RWPE2 (cell line): ENCODE measurements at regions not wholly inside any gene's neighbourhood (a gene's known extent, or its start where the extent isn't known, plus 50 kb on each side); places are given as distances from the start of the nearest gene placed in this dataset.

Experiments used
- ATAC-seq: fragments of 200-7000 bp; cut with Tn5 transposase; 3 replicates; pipeline ENCODE4 v1.9.1; 2021; ENCODE audit warnings: low read depth
- DNase-seq: peaks from one replicate; pipeline ENCODE4 v3.0.0-alpha.2; 2020; ENCODE audit warnings: low spot score
- H3K27ac ChIP-seq: fragments of 450-650 bp; 2 replicates; pipeline ENCODE4 v1.5.1; 2017; ENCODE audit warnings: mild to moderate bottlenecking; ENCODE audit not compliant: poor library complexity, severe bottlenecking
- H3K27me3 ChIP-seq: fragments of 250-450 bp; sonication (Bioruptor Pico); 2 replicates; pipeline ENCODE4 v1.5.1; 2021; ENCODE audit warnings: mild to moderate bottlenecking, moderate library complexity; ENCODE audit not compliant: insufficient read depth, poor library complexity, severe bottlenecking
- H3K36me3 ChIP-seq: fragments of 250-450 bp; sonication (Bioruptor Pico); 2 replicates; pipeline ENCODE4 v1.5.1; 2020; ENCODE audit warnings: low read depth, mild to moderate bottlenecking, moderate library complexity
- H3K4me1 ChIP-seq: fragments of 250-450 bp; sonication (Bioruptor Pico); 2 replicates; pipeline ENCODE4 v1.5.1; 2021; ENCODE audit warnings: mild to moderate bottlenecking, moderate library complexity; ENCODE audit not compliant: insufficient read depth, poor library complexity, severe bottlenecking
- H3K4me3 ChIP-seq: fragments of 250-450 bp; sonication (Bioruptor Pico); 2 replicates; pipeline ENCODE4 v1.5.1; 2021; ENCODE audit warnings: mild to moderate bottlenecking, moderate library complexity; ENCODE audit not compliant: severe bottlenecking
- H3K9me3 ChIP-seq: fragments of 250-450 bp; sonication (Bioruptor Pico); 2 replicates; pipeline ENCODE4 v1.5.1; 2021; ENCODE audit warnings: mild to moderate bottlenecking, moderate library complexity; ENCODE audit not compliant: severe bottlenecking
- TF ChIP-seq, protein P1 (sequence below): fragments of 450-650 bp; IDR thresholded peaks from one replicate; pipeline ENCODE4 v1.5.1; 2017; ENCODE audit warnings: mild to moderate bottlenecking, moderate library complexity; ENCODE audit not compliant: poor library complexity, severe bottlenecking

DNA sequence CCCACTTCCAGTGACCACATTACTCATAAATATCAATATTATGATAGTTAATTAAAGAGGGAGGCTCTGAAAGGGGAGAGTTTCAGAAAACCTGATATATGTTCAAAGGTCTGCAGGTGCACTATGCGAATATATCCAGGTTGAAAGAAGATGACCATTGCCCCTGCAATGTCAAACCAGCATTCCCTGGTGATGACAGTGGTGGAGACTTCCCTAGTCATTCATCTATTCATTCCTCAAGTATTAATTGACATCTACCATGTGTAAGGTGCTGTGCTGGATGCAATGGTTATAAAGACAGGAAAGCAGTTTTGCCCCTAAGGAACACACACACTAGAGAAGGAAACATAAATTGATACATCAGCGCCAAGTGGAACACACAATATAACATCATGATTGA, 588.3 kb upstream of the KCNMB2 start:
- Histone ChIP-seq H3K4me3 (no peak overlapping the region), H3K9me3 (no peaks in the 10 kb centered on the region), H3K27me3 (no peaks in the 10 kb centered on the region), H3K27ac (no peak overlapping the region), H3K36me3 (no peaks in the 10 kb centered on the region), H3K4me1 (no peaks in the 10 kb centered on the region)
- TF ChIP-seq, protein P1, sequence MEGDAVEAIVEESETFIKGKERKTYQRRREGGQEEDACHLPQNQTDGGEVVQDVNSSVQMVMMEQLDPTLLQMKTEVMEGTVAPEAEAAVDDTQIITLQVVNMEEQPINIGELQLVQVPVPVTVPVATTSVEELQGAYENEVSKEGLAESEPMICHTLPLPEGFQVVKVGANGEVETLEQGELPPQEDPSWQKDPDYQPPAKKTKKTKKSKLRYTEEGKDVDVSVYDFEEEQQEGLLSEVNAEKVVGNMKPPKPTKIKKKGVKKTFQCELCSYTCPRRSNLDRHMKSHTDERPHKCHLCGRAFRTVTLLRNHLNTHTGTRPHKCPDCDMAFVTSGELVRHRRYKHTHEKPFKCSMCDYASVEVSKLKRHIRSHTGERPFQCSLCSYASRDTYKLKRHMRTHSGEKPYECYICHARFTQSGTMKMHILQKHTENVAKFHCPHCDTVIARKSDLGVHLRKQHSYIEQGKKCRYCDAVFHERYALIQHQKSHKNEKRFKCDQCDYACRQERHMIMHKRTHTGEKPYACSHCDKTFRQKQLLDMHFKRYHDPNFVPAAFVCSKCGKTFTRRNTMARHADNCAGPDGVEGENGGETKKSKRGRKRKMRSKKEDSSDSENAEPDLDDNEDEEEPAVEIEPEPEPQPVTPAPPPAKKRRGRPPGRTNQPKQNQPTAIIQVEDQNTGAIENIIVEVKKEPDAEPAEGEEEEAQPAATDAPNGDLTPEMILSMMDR, result no peak
- DNase-seq (no peak), ATAC-seq (no peak)

DNA sequence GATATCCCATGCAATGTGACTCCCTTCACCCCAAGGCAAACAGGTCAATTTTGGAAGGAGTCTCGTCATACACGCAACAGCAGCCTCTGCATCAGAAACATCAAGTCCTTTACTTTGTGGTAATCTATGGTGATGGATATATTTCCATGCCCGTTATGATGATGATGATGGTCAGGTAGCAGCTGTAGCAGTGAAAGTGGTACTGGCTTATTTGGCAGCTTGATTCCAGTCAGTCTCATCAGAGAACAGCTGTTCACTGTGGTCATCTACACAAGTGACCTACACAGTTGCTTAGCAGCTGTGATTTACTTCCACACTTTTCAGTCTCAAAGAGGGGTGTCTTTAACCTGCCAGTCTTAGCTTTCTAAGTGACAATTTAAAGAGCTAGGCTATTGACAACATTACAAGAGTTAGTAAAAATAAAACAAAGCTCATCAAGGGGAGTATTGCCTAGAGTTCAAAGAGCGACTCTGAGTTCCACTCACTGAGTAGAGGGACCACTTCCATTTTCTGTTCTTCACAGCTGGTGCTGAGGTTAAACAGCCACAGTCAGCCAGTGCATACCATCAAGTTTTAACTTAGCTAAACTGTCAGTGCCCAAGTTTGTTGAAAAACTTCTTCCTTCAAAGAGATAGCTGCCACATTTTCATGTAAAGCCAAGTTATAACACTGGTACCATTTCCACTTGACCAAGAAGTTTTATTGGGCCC, 587.4 kb upstream of the KCNMB2 start:
- no peak overlapping the region for H3K27ac ChIP-seq
- ATAC-seq, result no peak

DNA sequence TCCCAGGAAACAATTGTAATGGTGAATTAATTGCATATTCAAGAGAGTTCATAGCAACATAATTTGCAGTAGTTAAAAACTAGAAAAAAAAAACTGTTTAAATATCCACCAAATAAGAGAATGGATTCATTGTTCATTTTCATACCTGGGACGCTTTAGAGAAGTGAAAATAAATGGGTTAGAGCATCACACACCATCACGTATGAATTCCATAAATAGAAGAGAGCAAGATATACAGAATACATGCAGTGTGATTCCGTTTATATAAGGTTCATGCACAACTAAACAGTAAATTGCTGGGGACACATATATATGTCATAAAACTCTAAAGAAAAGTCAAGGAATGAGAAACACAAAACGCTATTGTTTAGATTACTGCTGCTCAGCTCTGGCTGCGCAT, 577.0 kb upstream of the KCNMB2 start:
- H3K4me3 ChIP-seq, result no peak overlapping the region
- TF ChIP-seq, protein P1, result no peak
- no peaks in the 10 kb centered on the region for H3K36me3 ChIP-seq
- no peak for ATAC-seq
- no peak overlapping the region for H3K27ac ChIP-seq
- no peaks in the 10 kb centered on the region for H3K4me1 ChIP-seq
- H3K27me3 ChIP-seq, result no peaks in the 10 kb centered on the region
- DNase-seq, result no peak
- H3K9me3 ChIP-seq, result no peaks in the 10 kb centered on the region

More for the DNA sequence above, 587.4 kb upstream of the KCNMB2 start:
- H3K4me1 ChIP-seq, result no peaks in the 10 kb centered on the region
- H3K9me3 ChIP-seq, result no peaks in the 10 kb centered on the region
- no peaks in the 10 kb centered on the region for H3K27me3 ChIP-seq
- no peaks in the 10 kb centered on the region for H3K36me3 ChIP-seq
- TF ChIP-seq, protein P1, result no peak
- DNase-seq, result no peak
- no peak overlapping the region for H3K4me3 ChIP-seq

DNA sequence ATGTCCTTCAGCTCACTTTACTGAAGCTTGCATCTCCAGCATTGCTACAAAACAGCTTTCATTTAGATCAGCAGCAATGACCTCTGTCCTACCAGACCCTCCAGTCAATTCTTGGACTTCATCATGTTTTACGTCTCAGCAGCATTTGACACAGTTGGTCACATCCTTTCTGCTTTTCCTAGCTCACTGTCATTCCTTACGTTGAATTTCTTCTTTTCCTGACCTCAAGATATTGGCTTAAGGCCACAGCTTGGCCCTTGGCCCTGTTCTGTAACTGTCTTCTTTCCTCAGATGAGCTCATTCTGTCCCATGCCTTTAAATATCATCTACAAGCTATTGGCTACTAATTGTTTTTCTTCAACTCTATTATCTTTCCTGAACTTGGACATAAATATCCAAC, 576.2 kb upstream of the KCNMB2 start:
- Histone ChIP-seq H3K27me3 (no peaks in the 10 kb centered on the region), H3K4me1 (no peaks in the 10 kb centered on the region), H3K9me3 (no peaks in the 10 kb centered on the region), H3K36me3 (no peaks in the 10 kb centered on the region), H3K4me3 (no peak overlapping the region), H3K27ac (no peak overlapping the region)
- DNase-seq (no peak), ATAC-seq (no peak)
- TF ChIP-seq, protein P1, result no peak

DNA sequence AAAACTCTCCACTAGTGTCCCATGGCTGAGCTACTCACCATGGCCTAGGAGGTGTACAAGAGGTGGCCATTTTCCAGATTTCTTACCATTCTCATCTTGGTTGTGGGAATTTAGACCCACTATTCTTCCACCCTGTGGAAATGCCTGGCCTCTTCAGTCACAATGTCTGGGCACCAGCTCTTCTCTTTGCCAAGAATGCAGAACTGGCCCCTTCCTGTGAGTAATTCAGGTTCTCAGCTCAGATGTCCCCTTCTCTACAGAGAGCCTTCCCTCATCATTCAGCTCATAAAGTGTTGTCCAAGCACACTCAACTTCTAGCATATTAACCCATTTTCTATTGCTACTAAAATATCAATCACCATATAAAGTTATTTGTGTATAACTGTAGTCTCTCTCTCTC, 575.5 kb upstream of the KCNMB2 start:
- TF ChIP-seq, protein P1, result no peak
- Histone ChIP-seq H3K4me3 (no peak overlapping the region), H3K36me3 (no peaks in the 10 kb centered on the region), H3K27me3 (no peaks in the 10 kb centered on the region), H3K9me3 (no peaks in the 10 kb centered on the region), H3K27ac (no peak overlapping the region), H3K4me1 (no peaks in the 10 kb centered on the region)
- DNase-seq, result no peak
- no peak for ATAC-seq
